RWPE2 (cell line): ENCODE measurements at regions not wholly inside any gene's neighbourhood (a gene's known extent, or its start where the extent isn't known, plus 50 kb on each side); places are given as distances from the start of the nearest gene placed in this dataset.
A peak's percentile ranks its signal among the peaks of the same experiment; 100 is the strongest.

ENCODE experiments used
- ATAC-seq: fragments of 200-7000 bp; cut with Tn5 transposase; 3 replicates; pipeline ENCODE4 v1.9.1; 2021; ENCODE audit warnings: low read depth
- DNase-seq: peaks from one replicate; pipeline ENCODE4 v3.0.0-alpha.2; 2020; ENCODE audit warnings: low spot score
- H3K27ac ChIP-seq: fragments of 450-650 bp; 2 replicates; pipeline ENCODE4 v1.5.1; 2017; ENCODE audit warnings: mild to moderate bottlenecking; ENCODE audit not compliant: poor library complexity, severe bottlenecking
- H3K27me3 ChIP-seq: fragments of 250-450 bp; sonication (Bioruptor Pico); 2 replicates; pipeline ENCODE4 v1.5.1; 2021; ENCODE audit warnings: mild to moderate bottlenecking, moderate library complexity; ENCODE audit not compliant: insufficient read depth, poor library complexity, severe bottlenecking
- H3K36me3 ChIP-seq: fragments of 250-450 bp; sonication (Bioruptor Pico); 2 replicates; pipeline ENCODE4 v1.5.1; 2020; ENCODE audit warnings: low read depth, mild to moderate bottlenecking, moderate library complexity
- H3K4me1 ChIP-seq: fragments of 250-450 bp; sonication (Bioruptor Pico); 2 replicates; pipeline ENCODE4 v1.5.1; 2021; ENCODE audit warnings: mild to moderate bottlenecking, moderate library complexity; ENCODE audit not compliant: insufficient read depth, poor library complexity, severe bottlenecking
- H3K4me3 ChIP-seq: fragments of 250-450 bp; sonication (Bioruptor Pico); 2 replicates; pipeline ENCODE4 v1.5.1; 2021; ENCODE audit warnings: mild to moderate bottlenecking, moderate library complexity; ENCODE audit not compliant: severe bottlenecking
- H3K9me3 ChIP-seq: fragments of 250-450 bp; sonication (Bioruptor Pico); 2 replicates; pipeline ENCODE4 v1.5.1; 2021; ENCODE audit warnings: mild to moderate bottlenecking, moderate library complexity; ENCODE audit not compliant: severe bottlenecking
- CTCF ChIP-seq: fragments of 450-650 bp; IDR thresholded peaks from one replicate; pipeline ENCODE4 v1.5.1; 2017; ENCODE audit warnings: mild to moderate bottlenecking, moderate library complexity; ENCODE audit not compliant: poor library complexity, severe bottlenecking

- H3K27ac ChIP-seq = no peak overlapping the region
- no peak for TF ChIP-seq CTCF
- H3K36me3 ChIP-seq = no peaks in the 10 kb centered on the region
- no peaks in the 10 kb centered on the region for H3K27me3 ChIP-seq
- no peak overlapping the region for H3K4me3 ChIP-seq
- DNase-seq = no peak
- H3K9me3 ChIP-seq = no peaks in the 10 kb centered on the region
- H3K4me1 ChIP-seq = peaks cover 15% of the 10 kb centered on the region
- ATAC-seq = no peak
These were observed 55.2 kb upstream of the RNF7 start for GRCh38 chr3:141682921-141683320.

- no peaks in the 10 kb centered on the region for H3K9me3 ChIP-seq
- H3K36me3 ChIP-seq = no peaks in the 10 kb centered on the region
- H3K27me3 ChIP-seq = no peaks in the 10 kb centered on the region
- no peak overlapping the region for H3K27ac ChIP-seq
- peaks cover 15% of the 10 kb centered on the region for H3K4me1 ChIP-seq
- H3K4me3 ChIP-seq = no peak overlapping the region
- no peak for TF ChIP-seq CTCF
- ATAC-seq (no peak), DNase-seq (no peak)
These were observed 53.3 kb upstream of the RNF7 start for GRCh38 chr3:141684758-141685157.

GRCh38 chr3:141686466-141687291 is 51.4 kb upstream of the RNF7 start:
- H3K4me1 ChIP-seq = peaks cover 3% of the 10 kb centered on the region
- no peaks in the 10 kb centered on the region for H3K9me3 ChIP-seq
- TF ChIP-seq CTCF = no peak
- H3K27ac ChIP-seq = no peak overlapping the region
- ATAC-seq (peak; percentile 84), DNase-seq (no peak)
- no peaks in the 10 kb centered on the region for H3K36me3 ChIP-seq
- no peaks in the 10 kb centered on the region for H3K27me3 ChIP-seq
- peak overlapping the region; percentile 14 for H3K4me3 ChIP-seq
